Suprapubic skin (tissue), 4 donors: ENCODE measurements at regions not wholly inside any gene's neighbourhood (a gene's known extent, or its start where the extent isn't known, plus 50 kb on each side); places are given as distances from the start of the nearest gene placed in this dataset.

Experiments used
- POLR2A ChIP-seq, 2 donors: fragments of 450-650 bp; IDR thresholded peaks; one replicate each; pipeline ENCODE4 v1.6.1; 2017; ENCODE audit warnings: antibody characterized with exemption in 2 of 2, mild to moderate bottlenecking in 2 of 2, moderate library complexity in 2 of 2
- POLR2AphosphoS5 ChIP-seq, 3 donors: sonication (generic); formaldehyde crosslinking; IDR thresholded peaks; one replicate each; pipeline ENCODE4 v1.6.1; 2017; ENCODE audit warnings: antibody characterized with exemption in 3 of 3
- TF ChIP-seq, protein P1 (sequence below), 2 donors: fragments of 200-600 bp in 1 of 2; fragments of 450-650 bp in 1 of 2; sonication (generic) in 1 of 2; IDR thresholded peaks; one replicate each; pipeline ENCODE4 v1.5.1; 2016 to 2019; ENCODE audit warnings: antibody characterized with exemption in 2 of 2, mild to moderate bottlenecking in 1 of 2, moderate library complexity in 1 of 2

GRCh38 chr6:147676495-147677199, 168.2 kb downstream of the SAMD5 start:
- TF ChIP-seq POLR2AphosphoS5 (IDR thresholded peaks at IDR 0.05): no peak
- TF ChIP-seq POLR2A (IDR thresholded peaks at IDR 0.05): no peak
- TF ChIP-seq, protein P1, sequence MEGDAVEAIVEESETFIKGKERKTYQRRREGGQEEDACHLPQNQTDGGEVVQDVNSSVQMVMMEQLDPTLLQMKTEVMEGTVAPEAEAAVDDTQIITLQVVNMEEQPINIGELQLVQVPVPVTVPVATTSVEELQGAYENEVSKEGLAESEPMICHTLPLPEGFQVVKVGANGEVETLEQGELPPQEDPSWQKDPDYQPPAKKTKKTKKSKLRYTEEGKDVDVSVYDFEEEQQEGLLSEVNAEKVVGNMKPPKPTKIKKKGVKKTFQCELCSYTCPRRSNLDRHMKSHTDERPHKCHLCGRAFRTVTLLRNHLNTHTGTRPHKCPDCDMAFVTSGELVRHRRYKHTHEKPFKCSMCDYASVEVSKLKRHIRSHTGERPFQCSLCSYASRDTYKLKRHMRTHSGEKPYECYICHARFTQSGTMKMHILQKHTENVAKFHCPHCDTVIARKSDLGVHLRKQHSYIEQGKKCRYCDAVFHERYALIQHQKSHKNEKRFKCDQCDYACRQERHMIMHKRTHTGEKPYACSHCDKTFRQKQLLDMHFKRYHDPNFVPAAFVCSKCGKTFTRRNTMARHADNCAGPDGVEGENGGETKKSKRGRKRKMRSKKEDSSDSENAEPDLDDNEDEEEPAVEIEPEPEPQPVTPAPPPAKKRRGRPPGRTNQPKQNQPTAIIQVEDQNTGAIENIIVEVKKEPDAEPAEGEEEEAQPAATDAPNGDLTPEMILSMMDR (IDR thresholded peaks at IDR 0.05): no peak
